GM12878 (cell line): ENCODE measurements at regions not wholly inside any gene's neighbourhood (a gene's known extent, or its start where the extent isn't known, plus 50 kb on each side); places are given as distances from the start of the nearest gene placed in this dataset.
"Not testable (repeated sequence)": the region's sequence is repeated elsewhere in the genome, so short reads cannot be mapped to it uniquely, and the experiment has no call there.

Experiments used
- ATAC-seq: fragments of 200-7000 bp; cut with Tn5 transposase; 3 replicates; pipeline ENCODE4 v1.9.1; 2020; ENCODE audit warnings: mild to moderate bottlenecking, moderate library complexity
- BruUV-seq: library from RNA; stranded (reverse); fragments of 400-500 nt; replicated peaks from 2 replicates; lab custom pipeline; 2021; lab: Mats Ljungman, UMichigan
- CTCF ChIA-PET: fragments of 300-600 bp; sonication (Branson Sonifier 250); formaldehyde crosslinking; extraction: SDS; loops from one replicate; lab custom pipeline; 2021; ENCODE audit warnings: inconsistent platforms; lab: Yijun Ruan, JAX
- POLR2A ChIA-PET: fragments of 350-600 bp; formaldehyde crosslinking; extraction: SDS; loops from one replicate; lab custom pipeline; 2021; ENCODE audit warnings: inconsistent platforms; lab: Charles Lee
- RAD21 ChIA-PET: fragments of 300-600 bp; sonication (Branson Sonifier 250); formaldehyde crosslinking; loops from one replicate; lab custom pipeline; 2023; ENCODE audit warnings: antibody characterized with exemption; ENCODE audit not compliant: unreplicated experiment; lab: Charles Lee
- SMC1A ChIA-PET: fragments of 300-600 bp; sonication (Branson Sonifier 250); formaldehyde crosslinking; loops from one replicate; lab custom pipeline; 2023; ENCODE audit not compliant: unreplicated experiment, uncharacterized antibody; lab: Charles Lee
- DNase-seq: peaks from one replicate; pipeline ENCODE4 v3.0.0-alpha.2; 2011; ENCODE audit warnings: low read depth, low spot score
- FAIRE-seq: peaks from 3 replicates; lab custom pipeline; 2011; peaks lifted over from hg19 to GRCh38; lab: Jason Lieb, UNC
- H2AFZ ChIP-seq: 2 replicates; pipeline ENCODE4 v1.6.0; 2011; ENCODE audit warnings: low read depth, low read length, control low read depth; ENCODE audit not compliant: control insufficient read depth
- H3K27ac ChIP-seq: 2 replicates; pipeline ENCODE4 v1.5.1; 2011; ENCODE audit warnings: control low read depth; ENCODE audit not compliant: control insufficient read depth, insufficient read depth
- H3K27me3 ChIP-seq, 2 experiments: replicated peaks in 1 of 2; 2 replicates each; pipeline versions ENCODE4 v1.6.0 to v1.6.1; 2011; ENCODE audit warnings: low read length in 1 of 2; ENCODE audit not compliant: control insufficient read depth in 2 of 2, insufficient read depth in 2 of 2
- H3K36me3 ChIP-seq, 2 experiments: 2 replicates each; pipeline ENCODE4 v1.5.1; 2011; ENCODE audit warnings: low read length in 1 of 2; ENCODE audit not compliant: control insufficient read depth in 2 of 2, insufficient read depth in 2 of 2
- H3K4me1 ChIP-seq: 2 replicates; pipeline ENCODE4 v1.6.1; 2011; ENCODE audit warnings: mild to moderate bottlenecking, low read length, moderate library complexity, mixed read lengths; ENCODE audit not compliant: control insufficient read depth, insufficient read depth
- H3K4me2 ChIP-seq: 2 replicates; pipeline ENCODE4 v1.6.0; 2011; ENCODE audit warnings: control low read depth; ENCODE audit not compliant: control insufficient read depth, insufficient read depth
- H3K4me3 ChIP-seq: fragments of 200-600 bp; sonication (generic); 2 replicates; pipeline ENCODE4 v1.5.1; 2016
- H3K79me2 ChIP-seq: 2 replicates; pipeline ENCODE4 v1.6.0; 2011; ENCODE audit warnings: low read length; ENCODE audit not compliant: control insufficient read depth, insufficient read depth
- H3K9ac ChIP-seq: 2 replicates; pipeline ENCODE4 v1.8.0; 2011; ENCODE audit warnings: low read length, control low read depth, mixed read lengths; ENCODE audit not compliant: control insufficient read depth, insufficient read depth
- H3K9me3 ChIP-seq: replicated peaks from 3 replicates; pipeline ENCODE4 v1.5.1; 2011; ENCODE audit warnings: mild to moderate bottlenecking, low read length; ENCODE audit not compliant: control insufficient read depth, insufficient read depth
- H4K20me1 ChIP-seq: 2 replicates; pipeline ENCODE4 v1.6.0; 2011; ENCODE audit not compliant: control insufficient read depth, insufficient read depth
- BMI1 ChIP-seq: fragments of 450-650 bp; IDR thresholded peaks from 2 replicates; pipeline ENCODE4 v1.6.1; 2016; ENCODE audit warnings: mild to moderate bottlenecking, moderate library complexity, borderline replicate concordance
- EGR1 ChIP-seq, 2 experiments: IDR thresholded peaks; 1 replicate in 1 of 2; 2 replicates in 1 of 2; pipeline ENCODE4 v1.6.1; 2011 to 2012; ENCODE audit warnings: low read depth in 2 of 2, low read length in 2 of 2, borderline replicate concordance in 1 of 2, mild to moderate bottlenecking in 1 of 2, moderate library complexity in 1 of 2
- GATAD2B ChIP-seq: fragments of 450-650 bp; conservative IDR thresholded peaks from 2 replicates; pipeline ENCODE4 v1.6.1; 2017; ENCODE audit warnings: low read depth, mild to moderate bottlenecking, moderate library complexity
- MTA2 ChIP-seq: fragments of 450-650 bp; IDR thresholded peaks from 2 replicates; pipeline ENCODE4 v1.6.1; 2016; ENCODE audit warnings: low read depth, mild to moderate bottlenecking, moderate library complexity
- MYC ChIP-seq: IDR thresholded peaks from 2 replicates; pipeline ENCODE4 v1.6.1; 2011; ENCODE audit warnings: mild to moderate bottlenecking, low read length, moderate library complexity, inconsistent platforms; ENCODE audit not compliant: insufficient read depth, insufficient replicate concordance, insufficient read length, severe bottlenecking
- NRF1 ChIP-seq: conservative IDR thresholded peaks from 2 replicates; pipeline ENCODE4 v1.6.1; 2011; ENCODE audit warnings: mild to moderate bottlenecking, low read depth, low read length, improper control_type of control experiment
- SMC3 ChIP-seq: IDR thresholded peaks from 2 replicates; pipeline ENCODE4 v1.6.1; 2011; ENCODE audit warnings: low read length, improper control_type of control experiment, borderline replicate concordance
- SP1 ChIP-seq: IDR thresholded peaks from one replicate; pipeline ENCODE4 v1.6.1; 2011; ENCODE audit warnings: low read depth, low read length
- SREBF2 ChIP-seq: IDR thresholded peaks from 2 replicates; pipeline ENCODE4 v1.6.1; 2012; ENCODE audit warnings: mild to moderate bottlenecking, low read length
- SRF ChIP-seq, 2 experiments: IDR thresholded peaks; 2 replicates each; pipeline ENCODE4 v1.6.1; 2011; ENCODE audit warnings: low read depth in 2 of 2, low read length in 2 of 2, mild to moderate bottlenecking in 1 of 2, moderate library complexity in 1 of 2
- ZSCAN29 ChIP-seq: fragments of 450-650 bp; IDR thresholded peaks from 2 replicates; pipeline ENCODE4 v1.6.1; 2017; ENCODE audit warnings: mild to moderate bottlenecking, moderate library complexity
- WGBS: methylation state at CpG from one replicate; pipeline ENCODE4 v1.1.6; 2016; ENCODE audit warnings: low lambda C conversion rate; ENCODE audit not compliant: insufficient replicate concordance, insufficient coverage; ENCODE audit errors: missing lambda C conversion rate; 5-methylcytosine and 5-hydroxymethylcytosine counted together
- in situ Hi-C: fragments of 300-500 bp; cut with MboI; formaldehyde crosslinking; loops from 9 replicates; pipeline ENCODE4 v1.14.3; 2018; ENCODE audit warnings: mixed read lengths
- intact Hi-C: fragments of 100-400 bp; cut with micrococcal nuclease; formaldehyde crosslinking; loops from one replicate; pipeline ENCODE4 v1.14.2; 2022; ENCODE audit not compliant: unreplicated experiment

DNA sequence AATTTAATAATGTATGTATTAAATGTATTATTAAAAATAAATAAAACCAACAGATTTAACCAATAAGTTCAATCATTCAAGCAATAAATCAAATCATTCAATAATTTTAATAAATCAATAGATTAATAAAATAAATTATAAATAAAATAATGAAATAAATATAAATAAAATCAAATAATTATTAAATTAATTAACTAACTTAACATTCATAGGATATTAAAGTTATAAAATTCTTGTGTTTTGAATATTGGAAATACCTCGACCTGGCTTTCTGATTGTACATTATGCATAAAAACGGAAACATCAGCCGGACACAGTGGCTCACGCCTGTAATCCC, 182.2 kb downstream of the BANP start:
- no peaks in the 10 kb centered on the region for H3K79me2 ChIP-seq
- H3K4me1 ChIP-seq, result no peaks in the 10 kb centered on the region
- no peak for ATAC-seq

DNA sequence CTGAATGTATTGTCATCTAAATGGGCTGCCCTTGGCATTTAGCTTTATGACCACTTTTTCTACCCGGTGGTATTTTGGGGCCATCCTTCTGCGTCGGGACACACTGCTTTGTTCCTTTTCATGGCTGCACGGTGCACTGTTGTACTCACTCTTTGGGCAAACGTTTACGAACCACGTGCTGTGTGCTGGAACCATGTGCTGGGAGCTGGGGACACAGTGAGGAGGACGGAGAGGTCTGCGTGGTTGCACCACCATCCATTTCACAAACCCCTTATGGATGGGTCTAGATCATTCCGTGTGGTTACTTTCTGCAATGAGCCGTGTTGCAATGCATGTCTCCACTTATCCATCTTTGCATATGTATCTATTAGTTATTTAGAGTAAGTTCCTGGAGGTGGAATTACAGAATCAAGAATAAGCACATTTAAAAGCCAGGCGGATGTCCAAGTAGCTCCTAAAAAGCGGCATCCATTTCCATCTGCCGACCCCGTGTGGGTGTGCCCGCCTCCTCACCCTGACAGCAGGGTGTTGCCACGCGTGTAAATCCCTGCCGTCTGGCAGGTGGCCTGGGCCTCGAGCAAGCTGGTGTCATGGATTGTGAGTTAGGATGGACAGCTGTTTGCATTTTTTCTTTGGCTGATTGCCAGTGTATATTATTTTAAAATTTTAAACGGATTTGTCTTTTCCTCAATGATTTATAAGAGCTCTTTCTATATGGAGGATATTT, 183.1 kb downstream of the BANP start:
- POLR2A ChIA-PET, H4K20me1 ChIP-seq, H3K9me3 ChIP-seq, H3K9ac ChIP-seq, FAIRE-seq, H3K27me3 ChIP-seq, DNase-seq, H3K4me1 ChIP-seq, H3K79me2 ChIP-seq, H2AFZ ChIP-seq, ATAC-seq, intact Hi-C loops, H3K27ac ChIP-seq, H3K4me3 ChIP-seq, SMC1A ChIA-PET, H3K36me3 ChIP-seq, RAD21 ChIA-PET, BruUV-seq, H3K4me2 ChIP-seq, in situ Hi-C loops, CTCF ChIA-PET: not testable (repeated sequence)
- WGBS, result 48% methylated on average over 21 of the region's 21 CpGs

More for the DNA sequence above, 182.2 kb downstream of the BANP start:
- Histone ChIP-seq H3K27me3 (no peaks in the 10 kb centered on the region), H3K4me2 (no peak overlapping the region), H3K9me3 (no peaks in the 10 kb centered on the region), H4K20me1 (no peaks in the 10 kb centered on the region), H3K9ac (no peak overlapping the region), H3K4me3 (no peak overlapping the region), H3K36me3 (no peaks in the 10 kb centered on the region), H2AFZ (no peak overlapping the region), H3K27ac (no peak overlapping the region)
- FAIRE-seq, result no peak
- RAD21 ChIA-PET, result no interaction called here
- no peak for DNase-seq
- POLR2A ChIA-PET, result no interaction called here
- SMC1A ChIA-PET, result interaction anchor here (0.6 kb wide), 1 partner anchor 1289 kb away, joined by 4 read pairs; no protein-coding TSS in a partner anchor
- WGBS, result 50% methylated on average over 4 of the region's 4 CpGs
- intact Hi-C loops, result no loop called here
- no peak for TF ChIP-seq NRF1
- TF ChIP-seq ZSCAN29, result no peak
- TF ChIP-seq BMI1, result no peak
- TF ChIP-seq SMC3, result no peak
- no peak for TF ChIP-seq SREBF2
- TF ChIP-seq SP1, result no peak
- TF ChIP-seq EGR1 (IDR thresholded peaks at IDR 0.05; ENCODE audit: borderline replicate concordance in 1 of 2, low read depth in 2 of 2, low read length in 2 of 2), result no peak
- TF ChIP-seq SRF (IDR thresholded peaks at IDR 0.05; ENCODE audit: low read depth in 2 of 2, low read length in 2 of 2), result no peak
- TF ChIP-seq MTA2, result no peak
- TF ChIP-seq GATAD2B, result no peak
- no peak for TF ChIP-seq MYC
- BruUV-seq, result no TSS peak
- CTCF ChIA-PET, result no interaction called here
- in situ Hi-C loops, result no loop called here
